ENCODE measurements at regions not wholly inside any gene's neighbourhood (a gene's known extent, or its start where the extent isn't known, plus 50 kb on each side); places are given as distances from the start of the nearest gene placed in this dataset.

- TF ChIP-seq CTCF (IDR thresholded peaks at IDR 0.05) (no peak), EP300 (IDR thresholded peaks at IDR 0.05) (no peak), POLR2AphosphoS5 (IDR thresholded peaks at IDR 0.05) (no peak), POLR2A (IDR thresholded peaks at IDR 0.05) (no peak)
Measured at GRCh38 chr12:90484094-90484493, 470.9 kb downstream of the CCER1 start.

Data from sigmoid colon (tissue), 4 donors.